ENCODE measurements at regions not wholly inside any gene's neighbourhood (a gene's known extent, or its start where the extent isn't known, plus 50 kb on each side); places are given as distances from the start of the nearest gene placed in this dataset.

GRCh38 chr18:24993628-24994027 is 358.3 kb downstream of the ZNF521 start:
- TF ChIP-seq CTCF (conservative IDR thresholded peaks at IDR 0.05; ENCODE audit: low read length) (no peak), EZH2phosphoT487 (IDR thresholded peaks at IDR 0.05; ENCODE audit: borderline replicate concordance, low read depth, low read length) (no peak)

Measured in OCI-LY7 (cell line).